Neural progenitor cell (in vitro differentiated cells): ENCODE measurements at regions not wholly inside any gene's neighbourhood (a gene's known extent, or its start where the extent isn't known, plus 50 kb on each side); places are given as distances from the start of the nearest gene placed in this dataset.

Experiments
- DNase-seq: peaks from one replicate; pipeline ENCODE4 v3.0.0-alpha.2; 2016; ENCODE audit warnings: low spot score
- H2AFZ ChIP-seq: fragments of 200-600 bp; sonication (generic); replicated peaks from 2 replicates; pipeline ENCODE4 v1.6.1; 2016; ENCODE audit warnings: antibody characterized with exemption
- H3F3A ChIP-seq: fragments of 200-600 bp; sonication (generic); 2 replicates; pipeline ENCODE4 v1.6.1; 2016; ENCODE audit warnings: antibody characterized with exemption, low read depth
- H3K27ac ChIP-seq: fragments of 200-600 bp; sonication (generic); 2 replicates; pipeline ENCODE4 v1.5.1; 2016; ENCODE audit warnings: mild to moderate bottlenecking
- H3K27me3 ChIP-seq: fragments of 200-600 bp; sonication (generic); 2 replicates; pipeline ENCODE4 v1.6.1; 2016; ENCODE audit warnings: mild to moderate bottlenecking, moderate library complexity
- H3K36me3 ChIP-seq: fragments of 200-600 bp; sonication (generic); 2 replicates; pipeline ENCODE4 v1.5.1; 2016
- H3K4me1 ChIP-seq: fragments of 200-600 bp; sonication (generic); 2 replicates; pipeline ENCODE4 v1.6.1; 2016; ENCODE audit warnings: mixed run types
- H3K4me2 ChIP-seq: fragments of 200-600 bp; sonication (generic); 2 replicates; pipeline ENCODE4 v1.6.1; 2016
- H3K4me3 ChIP-seq: fragments of 200-600 bp; sonication (generic); 2 replicates; pipeline ENCODE4 v1.5.1; 2016
- H3K79me2 ChIP-seq: fragments of 200-600 bp; sonication (generic); 2 replicates; pipeline ENCODE4 v1.6.1; 2016; ENCODE audit warnings: low read depth
- H3K9ac ChIP-seq: fragments of 200-600 bp; sonication (generic); 2 replicates; pipeline ENCODE4 v1.6.1; 2016
- H3K9me3 ChIP-seq: fragments of 200-600 bp; sonication (generic); 2 replicates; pipeline ENCODE4 v1.5.1; 2016; ENCODE audit warnings: low read depth
- H4K20me1 ChIP-seq: fragments of 200-600 bp; sonication (generic); 2 replicates; pipeline ENCODE4 v1.6.1; 2016; ENCODE audit warnings: low read depth
- H3K27ac Mint-ChIP-seq: 3 replicates; pipeline ENCODE4 v1.8.0; 2021; ENCODE audit warnings: mixed read lengths
- H3K27me3 Mint-ChIP-seq: 2 replicates; pipeline ENCODE4 v1.8.0; 2022; ENCODE audit warnings: low read depth, mild to moderate bottlenecking, inconsistent platforms, moderate library complexity, mixed read lengths; ENCODE audit not compliant: insufficient read depth
- H3K36me3 Mint-ChIP-seq: 3 replicates; pipeline ENCODE4 v1.8.0; 2021; ENCODE audit warnings: mixed read lengths
- H3K4me1 Mint-ChIP-seq: 3 replicates; pipeline ENCODE4 v1.8.0; 2021; ENCODE audit warnings: mixed read lengths
- H3K4me3 Mint-ChIP-seq: 3 replicates; pipeline ENCODE4 v1.8.0; 2021; ENCODE audit warnings: mild to moderate bottlenecking, moderate library complexity, mixed read lengths
- H3K9me3 Mint-ChIP-seq: 3 replicates; pipeline ENCODE4 v1.8.0; 2020; ENCODE audit warnings: mixed read lengths
- CTCF ChIP-seq: fragments of 200-600 bp; sonication (generic); IDR thresholded peaks from 2 replicates; pipeline ENCODE4 v1.5.1; 2017; ENCODE audit warnings: antibody characterized with exemption, mild to moderate bottlenecking
- EZH2 ChIP-seq: fragments of 200-600 bp; sonication (generic); IDR thresholded peaks from 2 replicates; pipeline ENCODE4 v1.6.1; 2017; ENCODE audit warnings: antibody characterized with exemption, mild to moderate bottlenecking, moderate library complexity
- EZH2phosphoT487 ChIP-seq: fragments of 200-600 bp; sonication (generic); IDR thresholded peaks from 2 replicates; pipeline ENCODE4 v1.6.1; 2017; ENCODE audit warnings: antibody characterized with exemption

DNA sequence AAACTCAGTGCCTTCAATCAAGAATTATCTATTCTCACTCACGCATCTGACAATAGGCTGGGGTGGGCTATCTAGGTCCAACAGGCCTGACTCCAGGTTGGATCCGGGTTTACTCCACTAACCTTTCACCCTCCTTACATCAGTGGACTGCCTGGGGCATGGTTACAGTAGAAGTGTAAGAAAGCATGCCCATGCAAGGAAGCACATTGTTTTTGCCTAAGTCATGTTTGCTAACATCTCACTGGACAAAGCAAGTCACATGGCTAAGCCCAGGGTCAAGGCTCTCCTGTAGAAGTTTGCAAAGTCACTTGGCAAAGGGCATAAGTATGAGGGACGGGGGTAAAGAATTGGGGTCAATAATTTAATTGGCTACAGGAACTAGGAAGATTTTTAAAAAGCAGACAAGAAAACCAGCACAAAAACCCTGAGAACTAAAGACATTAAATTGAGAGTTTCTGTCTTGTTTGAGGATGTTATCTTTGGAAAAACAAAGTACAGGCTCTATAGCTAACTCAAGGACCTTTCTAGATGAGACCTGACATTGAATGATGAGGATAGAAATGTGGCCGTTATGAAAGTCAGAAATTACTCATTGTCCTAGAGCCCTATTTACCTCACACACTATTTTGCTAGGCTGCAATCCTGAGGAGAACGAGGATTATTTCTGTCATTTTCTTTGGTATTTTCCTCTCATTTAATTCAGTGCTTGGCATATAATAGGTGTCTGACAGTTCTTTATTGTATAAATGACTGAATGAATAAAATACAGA is 214.2 kb downstream of the IL20RB start:
- H3K36me3 Mint-ChIP-seq, result no peaks in the 10 kb centered on the region
- no peaks in the 10 kb centered on the region for H3K27me3 Mint-ChIP-seq
- Histone ChIP-seq H3K27me3 (no peaks in the 10 kb centered on the region), H3K27ac (no peak overlapping the region), H3K4me2 (no peak overlapping the region), H3K9ac (no peak overlapping the region), H2AFZ (no peak overlapping the region), H3K4me3 (no peak overlapping the region), H3K36me3 (no peaks in the 10 kb centered on the region), H3F3A (peaks cover 13% of the 10 kb centered on the region), H3K9me3 (no peaks in the 10 kb centered on the region), H3K79me2 (no peaks in the 10 kb centered on the region), H3K4me1 (peaks cover 16% of the 10 kb centered on the region), H4K20me1 (no peaks in the 10 kb centered on the region)
- H3K27ac Mint-ChIP-seq, result no peak overlapping the region
- H3K4me1 Mint-ChIP-seq, result peaks cover 3% of the 10 kb centered on the region
- TF ChIP-seq EZH2, result no peak
- no peak for TF ChIP-seq CTCF
- no peak for TF ChIP-seq EZH2phosphoT487
- no peak for DNase-seq
- no peak overlapping the region for H3K4me3 Mint-ChIP-seq
- peaks cover 3% of the 10 kb centered on the region for H3K9me3 Mint-ChIP-seq

DNA sequence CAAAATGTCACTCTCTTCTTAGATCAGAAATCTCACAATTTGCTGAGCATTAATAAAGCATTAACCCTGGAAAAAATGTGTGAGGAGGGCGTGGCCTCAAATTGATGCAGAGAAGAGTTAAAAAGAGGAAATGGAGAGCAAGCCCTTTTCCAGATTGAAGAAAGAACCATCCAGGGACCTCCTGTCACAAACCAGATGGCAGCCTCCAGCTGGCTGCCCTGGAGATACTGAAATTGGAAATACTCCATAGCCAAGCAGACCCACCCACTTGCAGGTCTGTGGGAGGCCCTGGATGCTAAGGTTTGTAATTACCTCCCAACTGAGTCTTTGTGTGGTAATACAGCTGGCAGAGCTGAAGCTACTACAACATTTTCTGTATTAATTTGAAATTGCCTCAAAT is 214.9 kb downstream of the IL20RB start:
- Mint-ChIP-seq H3K36me3 (no peaks in the 10 kb centered on the region), H3K27me3 (no peaks in the 10 kb centered on the region), H3K4me3 (no peak overlapping the region), H3K27ac (no peak overlapping the region), H3K4me1 (peaks cover 3% of the 10 kb centered on the region), H3K9me3 (peaks cover 3% of the 10 kb centered on the region)
- TF ChIP-seq CTCF (no peak), EZH2phosphoT487 (no peak), EZH2 (no peak)
- no peak overlapping the region for H2AFZ ChIP-seq
- H3K9me3 ChIP-seq, result no peaks in the 10 kb centered on the region
- H3K27ac ChIP-seq, result no peak overlapping the region
- DNase-seq, result no peak
- H3F3A ChIP-seq, result peaks cover 13% of the 10 kb centered on the region
- no peak overlapping the region for H3K4me2 ChIP-seq
- no peaks in the 10 kb centered on the region for H4K20me1 ChIP-seq
- no peaks in the 10 kb centered on the region for H3K79me2 ChIP-seq
- peaks cover 16% of the 10 kb centered on the region for H3K4me1 ChIP-seq
- H3K27me3 ChIP-seq, result no peaks in the 10 kb centered on the region
- H3K9ac ChIP-seq, result no peak overlapping the region
- H3K36me3 ChIP-seq, result no peaks in the 10 kb centered on the region
- H3K4me3 ChIP-seq, result no peak overlapping the region

DNA sequence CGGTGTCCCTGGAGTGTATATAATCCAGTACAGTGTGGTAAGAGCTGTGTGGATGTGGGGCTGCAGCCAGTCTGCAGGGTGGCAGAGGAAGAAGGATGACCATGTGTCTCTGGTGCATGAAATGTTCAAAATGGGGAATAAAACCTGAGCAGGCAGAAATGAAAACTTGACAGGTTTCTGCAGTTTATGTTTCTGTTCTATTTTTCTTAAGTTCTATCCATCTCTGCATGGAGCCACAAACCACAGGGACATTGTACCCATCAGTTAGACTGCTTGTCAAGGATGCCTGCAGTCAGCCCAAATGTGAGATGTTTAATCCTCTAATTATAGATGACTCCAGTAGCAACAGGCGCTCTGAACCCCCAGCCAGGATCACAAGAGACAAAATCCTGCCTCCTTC is 216.7 kb downstream of the IL20RB start:
- peak overlapping the region; percentile 24 for H2AFZ ChIP-seq
- H3K9ac ChIP-seq, result no peak overlapping the region
- no peaks in the 10 kb centered on the region for H4K20me1 ChIP-seq
- no peaks in the 10 kb centered on the region for H3K9me3 ChIP-seq
- Mint-ChIP-seq H3K4me3 (no peak overlapping the region), H3K27ac (no peak overlapping the region), H3K4me1 (peaks cover 3% of the 10 kb centered on the region), H3K9me3 (peaks cover 3% of the 10 kb centered on the region), H3K27me3 (no peaks in the 10 kb centered on the region), H3K36me3 (no peaks in the 10 kb centered on the region)
- no peaks in the 10 kb centered on the region for H3K36me3 ChIP-seq
- H3K4me2 ChIP-seq, result no peak overlapping the region
- DNase-seq, result peak; percentile 37
- no peak for TF ChIP-seq EZH2phosphoT487
- TF ChIP-seq EZH2, result no peak
- no peak for TF ChIP-seq CTCF
- no peaks in the 10 kb centered on the region for H3K27me3 ChIP-seq
- peaks cover 13% of the 10 kb centered on the region for H3F3A ChIP-seq
- H3K4me3 ChIP-seq, result no peak overlapping the region
- peaks cover 16% of the 10 kb centered on the region for H3K4me1 ChIP-seq
- no peak overlapping the region for H3K27ac ChIP-seq
- H3K79me2 ChIP-seq, result no peaks in the 10 kb centered on the region
